GM23338 (cell line): ENCODE measurements at regions not wholly inside any gene's neighbourhood (a gene's known extent, or its start where the extent isn't known, plus 50 kb on each side); places are given as distances from the start of the nearest gene placed in this dataset.

Experiments used
- ATAC-seq: fragments of 200-7000 bp; cut with Tn5 transposase; 3 replicates; pipeline ENCODE4 v1.9.1; 2020
- DNase-seq: peaks from one replicate; pipeline ENCODE4 v3.0.0-alpha.2; 2015; ENCODE audit warnings: low spot score
- H2AFZ ChIP-seq: fragments of 200-600 bp; sonication (generic); 2 replicates; pipeline ENCODE4 v1.8.0; 2016; ENCODE audit warnings: antibody characterized with exemption, mild to moderate bottlenecking, moderate library complexity
- H3F3A ChIP-seq: fragments of 200-600 bp; sonication (generic); replicated peaks from 2 replicates; pipeline ENCODE4 v1.8.0; 2017; ENCODE audit warnings: antibody characterized with exemption, mixed run types, low read depth
- H3K27ac ChIP-seq: fragments of 200-600 bp; sonication (generic); 2 replicates; pipeline ENCODE4 v1.6.1; 2016; ENCODE audit warnings: low read depth
- H3K27me3 ChIP-seq: fragments of 200-600 bp; sonication (generic); 2 replicates; pipeline ENCODE4 v1.8.0; 2016; ENCODE audit warnings: mild to moderate bottlenecking, mixed run types, moderate library complexity; ENCODE audit not compliant: insufficient read depth
- H3K36me3 ChIP-seq: fragments of 200-600 bp; sonication (generic); 2 replicates; pipeline ENCODE4 v1.8.0; 2016; ENCODE audit warnings: mild to moderate bottlenecking; ENCODE audit not compliant: insufficient read depth
- H3K4me1 ChIP-seq: fragments of 200-600 bp; sonication (generic); 2 replicates; pipeline ENCODE4 v1.8.0; 2016; ENCODE audit warnings: mild to moderate bottlenecking, moderate library complexity; ENCODE audit not compliant: insufficient read depth
- H3K4me2 ChIP-seq: fragments of 200-600 bp; sonication (generic); 2 replicates; pipeline ENCODE4 v1.7.1; 2017; ENCODE audit warnings: mixed run types
- H3K4me3 ChIP-seq: fragments of 200-600 bp; sonication (generic); 2 replicates; pipeline ENCODE4 v1.6.1; 2016; ENCODE audit warnings: mixed run types
- H3K79me2 ChIP-seq: fragments of 200-600 bp; sonication (generic); replicated peaks from 2 replicates; pipeline ENCODE4 v1.8.0; 2017; ENCODE audit warnings: mild to moderate bottlenecking; ENCODE audit not compliant: insufficient read depth
- H3K9me2 ChIP-seq: fragments of 200-600 bp; sonication (generic); 2 replicates; pipeline ENCODE4 v1.8.0; 2017; ENCODE audit not compliant: insufficient read depth
- H4K20me1 ChIP-seq: fragments of 200-600 bp; sonication (generic); replicated peaks from 2 replicates; pipeline ENCODE4 v1.8.0; 2017; ENCODE audit warnings: mild to moderate bottlenecking; ENCODE audit not compliant: insufficient read depth
- H3K27ac Mint-ChIP-seq: 2 replicates; pipeline ENCODE4 v1.8.0; 2020; ENCODE audit warnings: inconsistent platforms, mild to moderate bottlenecking, moderate library complexity, mixed read lengths
- H3K27me3 Mint-ChIP-seq: 3 replicates; pipeline ENCODE4 v1.8.0; 2022; ENCODE audit warnings: low read depth, mild to moderate bottlenecking, moderate library complexity, mixed read lengths, inconsistent platforms; ENCODE audit not compliant: insufficient read depth, poor library complexity
- H3K36me3 Mint-ChIP-seq: 3 replicates; pipeline ENCODE4 v1.8.0; 2021; ENCODE audit warnings: low read depth, mild to moderate bottlenecking, inconsistent platforms, moderate library complexity, mixed read lengths
- H3K4me1 Mint-ChIP-seq: 3 replicates; pipeline ENCODE4 v1.8.0; 2020; ENCODE audit warnings: mild to moderate bottlenecking, inconsistent platforms, mixed read lengths
- H3K4me3 Mint-ChIP-seq: 3 replicates; pipeline ENCODE4 v1.8.0; 2021; ENCODE audit warnings: moderate library complexity, mild to moderate bottlenecking, inconsistent platforms, mixed read lengths
- H3K9me3 Mint-ChIP-seq: 3 replicates; pipeline ENCODE4 v1.8.0; 2020; ENCODE audit warnings: moderate library complexity, mild to moderate bottlenecking, inconsistent platforms, mixed read lengths
- CREB1 ChIP-seq: fragments of 250-450 bp; sonication (Bioruptor Pico); IDR thresholded peaks from 2 replicates; pipeline ENCODE4 v1.5.0; 2020; ENCODE audit warnings: low read depth, mild to moderate bottlenecking, moderate library complexity
- ETS1 ChIP-seq: IDR thresholded peaks from 2 replicates; pipeline ENCODE4 v1.6.1; 2016; ENCODE audit warnings: antibody characterized with exemption
- EZH2 ChIP-seq: fragments of 200-600 bp; sonication (generic); IDR thresholded peaks from one replicate; pipeline ENCODE4 v1.8.0; 2017; ENCODE audit warnings: antibody characterized with exemption, mild to moderate bottlenecking, low read depth; ENCODE audit not compliant: unreplicated experiment
- NANOG ChIP-seq: IDR thresholded peaks from 2 replicates; pipeline ENCODE4 v1.6.1; 2016; ENCODE audit warnings: antibody characterized with exemption, borderline replicate concordance
- POLR2AphosphoS5 ChIP-seq: IDR thresholded peaks from 2 replicates; pipeline ENCODE4 v1.6.1; 2016; ENCODE audit warnings: antibody characterized with exemption, low read depth
- REST ChIP-seq: IDR thresholded peaks from one replicate; pipeline ENCODE4 v1.6.1; 2018; ENCODE audit warnings: antibody characterized with exemption; ENCODE audit not compliant: unreplicated experiment
- STAT1 ChIP-seq: IDR thresholded peaks from one replicate; pipeline ENCODE4 v1.6.1; 2016; ENCODE audit warnings: antibody characterized with exemption; ENCODE audit not compliant: unreplicated experiment
- ZNF114 ChIP-seq: fragments of 250-450 bp; sonication (Bioruptor Pico); IDR thresholded peaks from 2 replicates; pipeline ENCODE4 v1.5.0; 2020; ENCODE audit warnings: mild to moderate bottlenecking, moderate library complexity
- ZNF331 ChIP-seq: fragments of 250-450 bp; sonication (Bioruptor Pico); IDR thresholded peaks from 2 replicates; pipeline ENCODE4 v1.5.0; 2020; ENCODE audit warnings: low read depth, mild to moderate bottlenecking, moderate library complexity
- TF ChIP-seq, protein P1 (sequence below), 2 experiments: fragments of 200-600 bp in 1 of 2; sonication (generic) in 1 of 2; conservative IDR thresholded peaks; 2 replicates each; pipeline versions ENCODE4 v1.5.1 to v1.6.1; 2016 to 2017; ENCODE audit warnings: antibody characterized with exemption in 2 of 2, low read depth in 2 of 2, mild to moderate bottlenecking in 2 of 2, moderate library complexity in 1 of 2

- H3K9me3 Mint-ChIP-seq: peaks cover 8% of the 10 kb centered on the region
- Histone ChIP-seq H3K36me3 (no peaks in the 10 kb centered on the region), H3K27ac (no peak overlapping the region), H2AFZ (no peak overlapping the region), H3K4me2 (no peak overlapping the region), H3K4me1 (no peaks in the 10 kb centered on the region), H3K27me3 (no peaks in the 10 kb centered on the region), H4K20me1 (no peaks in the 10 kb centered on the region), H3K9me2 (no peaks in the 10 kb centered on the region), H3K4me3 (no peak overlapping the region), H3K79me2 (no peaks in the 10 kb centered on the region), H3F3A (no peaks in the 10 kb centered on the region)
- no peak overlapping the region for H3K27ac Mint-ChIP-seq
- TF ChIP-seq POLR2AphosphoS5 (no peak), ZNF331 (CRISPR knock-in tag) (no peak), STAT1 (no peak), ZNF114 (no peak), EZH2 (no peak), CREB1 (CRISPR knock-in tag) (no peak), REST (no peak)
- no peak overlapping the region for H3K4me3 Mint-ChIP-seq
- peaks cover 8% of the 10 kb centered on the region; the same call in 2 of the 3 replicates for H3K4me1 Mint-ChIP-seq
- H3K27me3 Mint-ChIP-seq: no peaks in the 10 kb centered on the region
- H3K36me3 Mint-ChIP-seq: peaks cover 7% of the 10 kb centered on the region; the same call in 2 of the 3 replicates
- ATAC-seq: no peak
- DNase-seq: no peak
Measured at GRCh38 chr12:25733541-25733940, 180.5 kb upstream of the LMNTD1 start.

- ATAC-seq (no peak), DNase-seq (no peak)
- no peaks in the 10 kb centered on the region for H3K79me2 ChIP-seq
- Mint-ChIP-seq H3K9me3 (peaks cover 8% of the 10 kb centered on the region), H3K36me3 (peaks cover 7% of the 10 kb centered on the region; the same call in 2 of the 3 replicates), H3K4me3 (no peak overlapping the region), H3K27me3 (no peaks in the 10 kb centered on the region), H3K4me1 (peaks cover 8% of the 10 kb centered on the region; the same call in 2 of the 3 replicates), H3K27ac (no peak overlapping the region)
- H4K20me1 ChIP-seq: no peaks in the 10 kb centered on the region
- no peaks in the 10 kb centered on the region for H3K9me2 ChIP-seq
- H3F3A ChIP-seq: no peaks in the 10 kb centered on the region
- no peaks in the 10 kb centered on the region for H3K4me1 ChIP-seq
- no peak overlapping the region for H3K4me2 ChIP-seq
- H3K27me3 ChIP-seq: no peaks in the 10 kb centered on the region
- H3K36me3 ChIP-seq: no peaks in the 10 kb centered on the region
- H3K4me3 ChIP-seq: no peak overlapping the region
- no peak overlapping the region for H3K27ac ChIP-seq
- H2AFZ ChIP-seq: no peak overlapping the region; the same call in 1 of the 2 replicates
- TF ChIP-seq CREB1 (CRISPR knock-in tag): no peak
- TF ChIP-seq STAT1: no peak
- TF ChIP-seq NANOG: no peak
- no peak for TF ChIP-seq EZH2
- TF ChIP-seq, protein P1, sequence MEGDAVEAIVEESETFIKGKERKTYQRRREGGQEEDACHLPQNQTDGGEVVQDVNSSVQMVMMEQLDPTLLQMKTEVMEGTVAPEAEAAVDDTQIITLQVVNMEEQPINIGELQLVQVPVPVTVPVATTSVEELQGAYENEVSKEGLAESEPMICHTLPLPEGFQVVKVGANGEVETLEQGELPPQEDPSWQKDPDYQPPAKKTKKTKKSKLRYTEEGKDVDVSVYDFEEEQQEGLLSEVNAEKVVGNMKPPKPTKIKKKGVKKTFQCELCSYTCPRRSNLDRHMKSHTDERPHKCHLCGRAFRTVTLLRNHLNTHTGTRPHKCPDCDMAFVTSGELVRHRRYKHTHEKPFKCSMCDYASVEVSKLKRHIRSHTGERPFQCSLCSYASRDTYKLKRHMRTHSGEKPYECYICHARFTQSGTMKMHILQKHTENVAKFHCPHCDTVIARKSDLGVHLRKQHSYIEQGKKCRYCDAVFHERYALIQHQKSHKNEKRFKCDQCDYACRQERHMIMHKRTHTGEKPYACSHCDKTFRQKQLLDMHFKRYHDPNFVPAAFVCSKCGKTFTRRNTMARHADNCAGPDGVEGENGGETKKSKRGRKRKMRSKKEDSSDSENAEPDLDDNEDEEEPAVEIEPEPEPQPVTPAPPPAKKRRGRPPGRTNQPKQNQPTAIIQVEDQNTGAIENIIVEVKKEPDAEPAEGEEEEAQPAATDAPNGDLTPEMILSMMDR (conservative IDR thresholded peaks at IDR 0.05; ENCODE audit: low read depth in 2 of 2): no peak
- TF ChIP-seq ETS1: no peak
Measured at GRCh38 chr12:25734529-25735180, 181.6 kb upstream of the LMNTD1 start.
